IMR-90 (cell line): ENCODE measurements at regions not wholly inside any gene's neighbourhood (a gene's known extent, or its start where the extent isn't known, plus 50 kb on each side); places are given as distances from the start of the nearest gene placed in this dataset.

Experiments
- ATAC-seq: fragments of 200-7000 bp; cut with Tn5 transposase; 2 replicates; pipeline ENCODE4 v1.9.1; 2020; ENCODE audit warnings: low read depth, mild to moderate bottlenecking, moderate library complexity
- BruUV-seq: library from RNA; stranded (reverse); fragments of 400-500 nt; replicated peaks from 2 replicates; lab custom pipeline; 2021; lab: Mats Ljungman, UMichigan
- CTCF ChIA-PET: fragments of 300-600 bp; formaldehyde crosslinking; extraction: SDS; loops from one replicate; lab custom pipeline; 2021; ENCODE audit warnings: antibody characterized with exemption; lab: Yijun Ruan, JAX
- POLR2A ChIA-PET: fragments of 300-600 bp; sonication (Branson Sonifier 250); formaldehyde crosslinking; loops from one replicate; lab custom pipeline; 2022; ENCODE audit warnings: antibody characterized with exemption; ENCODE audit not compliant: unreplicated experiment; lab: Charles Lee
- DNase-seq: peaks from one replicate; pipeline ENCODE4 v3.0.0; 2013
- H2AFZ ChIP-seq: replicated peaks from 2 replicates; pipeline ENCODE3; 2013; ENCODE audit warnings: low read length, mild to moderate bottlenecking; ENCODE audit not compliant: poor library complexity
- H2AK5ac ChIP-seq: 2 replicates; pipeline ENCODE4 v1.6.1; 2013; ENCODE audit warnings: low read depth, low read length, inconsistent platforms
- H2AK9ac ChIP-seq: replicated peaks from 2 replicates; pipeline ENCODE3; 2013; ENCODE audit warnings: mild to moderate bottlenecking, low read depth, low read length, moderate library complexity; ENCODE audit not compliant: poor library complexity
- H2BK120ac ChIP-seq: 2 replicates; pipeline ENCODE4 v1.6.1; 2013; ENCODE audit warnings: low read depth, low read length, inconsistent platforms
- H2BK15ac ChIP-seq: 3 replicates; pipeline ENCODE4 v1.6.1; 2013; ENCODE audit warnings: low read depth, low read length, inconsistent platforms
- H2BK20ac ChIP-seq: 2 replicates; pipeline ENCODE4 v1.6.1; 2013; ENCODE audit warnings: low read depth, mild to moderate bottlenecking, inconsistent platforms, low read length, moderate library complexity
- H2BK5ac ChIP-seq: 2 replicates; pipeline ENCODE4 v1.6.1; 2013; ENCODE audit warnings: mild to moderate bottlenecking, low read depth, low read length, inconsistent platforms; ENCODE audit not compliant: poor library complexity, severe bottlenecking
- H3K14ac ChIP-seq: replicated peaks from 2 replicates; pipeline ENCODE4 v1.6.1; 2013; ENCODE audit warnings: low read depth, low read length, inconsistent platforms
- H3K18ac ChIP-seq: 2 replicates; pipeline ENCODE4 v1.6.1; 2013; ENCODE audit warnings: low read depth, low read length, control low read depth
- H3K23ac ChIP-seq: 2 replicates; pipeline ENCODE4 v1.6.1; 2013; ENCODE audit warnings: low read depth, low read length, inconsistent platforms
- H3K27ac ChIP-seq: 2 replicates; pipeline ENCODE4 v1.5.1; 2013; ENCODE audit warnings: mild to moderate bottlenecking, control low read depth, low read length; ENCODE audit not compliant: insufficient read depth
- H3K27me3 ChIP-seq: 2 replicates; pipeline ENCODE4 v1.6.1; 2013; ENCODE audit warnings: low read length; ENCODE audit not compliant: control insufficient read depth, insufficient read depth
- H3K36me3 ChIP-seq: 2 replicates; pipeline ENCODE4 v1.6.1; 2013; ENCODE audit warnings: low read length, mixed read lengths; ENCODE audit not compliant: control insufficient read depth, insufficient read depth
- H3K4ac ChIP-seq: 2 replicates; pipeline ENCODE4 v1.6.1; 2013; ENCODE audit warnings: low read depth, low read length, inconsistent platforms
- H3K4me1 ChIP-seq: 2 replicates; pipeline ENCODE4 v1.6.1; 2013; ENCODE audit warnings: low read length, mixed read lengths; ENCODE audit not compliant: control insufficient read depth, insufficient read depth
- H3K4me2 ChIP-seq: 2 replicates; pipeline ENCODE4 v1.6.1; 2013; ENCODE audit warnings: low read depth, mild to moderate bottlenecking, control low read depth, low read length, moderate library complexity
- H3K4me3 ChIP-seq: 2 replicates; pipeline ENCODE4 v1.5.1; 2013; ENCODE audit warnings: low read depth, mild to moderate bottlenecking, control low read depth, low read length, moderate library complexity; ENCODE audit not compliant: insufficient read depth
- H3K56ac ChIP-seq: 2 replicates; pipeline ENCODE4 v1.6.1; 2013; ENCODE audit warnings: low read length, inconsistent platforms; ENCODE audit not compliant: insufficient read depth; ENCODE audit errors: extremely low read depth
- H3K79me1 ChIP-seq, 2 experiments: 2 replicates each; pipeline ENCODE4 v1.6.1; 2013; ENCODE audit warnings: low read length in 2 of 2, inconsistent platforms in 1 of 2, low read depth in 1 of 2
- H3K9ac ChIP-seq: 2 replicates; pipeline ENCODE4 v1.6.1; 2013; ENCODE audit warnings: low read depth, low read length, control low read depth
- H3K9me1 ChIP-seq: 2 replicates; pipeline ENCODE4 v1.6.1; 2013; ENCODE audit warnings: low read length, inconsistent platforms; ENCODE audit not compliant: insufficient read depth
- H3K9me3 ChIP-seq: 2 replicates; pipeline ENCODE4 v1.6.1; 2013; ENCODE audit warnings: low read length; ENCODE audit not compliant: control insufficient read depth, insufficient read depth
- H4K20me1 ChIP-seq: 2 replicates; pipeline ENCODE4 v1.6.1; 2013; ENCODE audit warnings: low read length, inconsistent platforms; ENCODE audit not compliant: insufficient read depth
- H4K5ac ChIP-seq: 2 replicates; pipeline ENCODE4 v1.6.1; 2013; ENCODE audit warnings: mild to moderate bottlenecking, low read depth, low read length, control low read depth
- H4K8ac ChIP-seq, 2 experiments: 2 replicates each; pipeline ENCODE4 v1.6.1; 2013; ENCODE audit warnings: low read depth in 2 of 2, low read length in 2 of 2, control low read depth in 1 of 2, inconsistent platforms in 1 of 2
- H4K91ac ChIP-seq: 2 replicates; pipeline ENCODE4 v1.6.1; 2013; ENCODE audit warnings: low read depth, low read length, inconsistent platforms; ENCODE audit not compliant: insufficient read depth
- BHLHE40 ChIP-seq: fragments of 150-350 bp; IDR thresholded peaks from 2 replicates; pipeline ENCODE4 v1.6.1; 2016; ENCODE audit warnings: mild to moderate bottlenecking, low read depth, low read length
- CEBPB ChIP-seq: IDR thresholded peaks from 2 replicates; pipeline ENCODE4 v1.6.1; 2012; ENCODE audit warnings: low read depth, low read length, improper control_type of control experiment
- CHD1 ChIP-seq: IDR thresholded peaks from 2 replicates; pipeline ENCODE4 v1.6.1; 2012; ENCODE audit warnings: low read depth, low read length, improper control_type of control experiment
- CTCF ChIP-seq: conservative IDR thresholded peaks from 2 replicates; pipeline ENCODE4 v1.5.1; 2012; ENCODE audit warnings: mild to moderate bottlenecking, low read depth, low read length, improper control_type of control experiment
- FOS ChIP-seq: fragments of 150-350 bp; IDR thresholded peaks from 2 replicates; pipeline ENCODE4 v1.6.1; 2016; ENCODE audit warnings: low read depth, low read length
- MAFK ChIP-seq: IDR thresholded peaks from 2 replicates; pipeline ENCODE4 v1.6.1; 2012; ENCODE audit warnings: low read depth, low read length, improper control_type of control experiment
- MXI1 ChIP-seq: IDR thresholded peaks from 2 replicates; pipeline ENCODE4 v1.6.1; 2012; ENCODE audit warnings: low read depth, mild to moderate bottlenecking, low read length, moderate library complexity, borderline replicate concordance
- NFE2L2 ChIP-seq: fragments of 150-350 bp; IDR thresholded peaks from 2 replicates; pipeline ENCODE4 v1.6.1; 2016; ENCODE audit warnings: low read depth, mild to moderate bottlenecking, low read length
- POLR2A ChIP-seq: IDR thresholded peaks from 2 replicates; pipeline ENCODE4 v1.6.1; 2012; ENCODE audit warnings: mild to moderate bottlenecking, low read depth, low read length
- RAD21 ChIP-seq: IDR thresholded peaks from 2 replicates; pipeline ENCODE4 v1.6.1; 2012; ENCODE audit warnings: low read length, improper control_type of control experiment
- RCOR1 ChIP-seq: IDR thresholded peaks from 2 replicates; pipeline ENCODE4 v1.6.1; 2012; ENCODE audit warnings: mild to moderate bottlenecking, low read length, improper control_type of control experiment; ENCODE audit not compliant: insufficient replicate concordance
- RFX5 ChIP-seq: IDR thresholded peaks from 2 replicates; pipeline ENCODE4 v1.8.0; 2012; ENCODE audit warnings: low read depth, mild to moderate bottlenecking, low read length, moderate library complexity
- SMC3 ChIP-seq: fragments of 150-350 bp; IDR thresholded peaks from 2 replicates; pipeline ENCODE4 v1.6.1; 2016; ENCODE audit warnings: low read depth, mild to moderate bottlenecking, antibody characterized with exemption, low read length, moderate library complexity
- WGBS, 2 experiments: methylation state at CpG; one replicate each; pipeline versions ENCODE4 v1.1.5 to v1.1.7; 2013; ENCODE audit warnings: missing lambda C conversion rate in 2 of 2; ENCODE audit not compliant: insufficient read length in 1 of 2; ENCODE audit errors: extremely low coverage in 2 of 2; 5-methylcytosine and 5-hydroxymethylcytosine counted together
- dilution Hi-C: fragments of 300-500 bp; cut with HindIII; formaldehyde crosslinking; loops from one replicate; pipeline ENCODE4 v1.14.3; 2018; ENCODE audit warnings: low sequenced_read_pairs; ENCODE audit not compliant: unreplicated experiment
- in situ Hi-C: fragments of 300-500 bp; cut with MboI; formaldehyde crosslinking; loops from 3 replicates; pipeline ENCODE4 v1.14.3; 2019; ENCODE audit warnings: low sequenced_read_pairs, inconsistent platforms, mixed read lengths
- intact Hi-C: fragments of 100-400 bp; cut with micrococcal nuclease; formaldehyde crosslinking; loops from 2 replicates; pipeline ENCODE4 v1.10.0; 2022
- TF ChIP-seq, protein P1 (sequence below): fragments of 150-350 bp; IDR thresholded peaks from 2 replicates; pipeline ENCODE4 v1.6.1; 2017; ENCODE audit warnings: mild to moderate bottlenecking, antibody characterized with exemption, low read length, low read depth

DNA sequence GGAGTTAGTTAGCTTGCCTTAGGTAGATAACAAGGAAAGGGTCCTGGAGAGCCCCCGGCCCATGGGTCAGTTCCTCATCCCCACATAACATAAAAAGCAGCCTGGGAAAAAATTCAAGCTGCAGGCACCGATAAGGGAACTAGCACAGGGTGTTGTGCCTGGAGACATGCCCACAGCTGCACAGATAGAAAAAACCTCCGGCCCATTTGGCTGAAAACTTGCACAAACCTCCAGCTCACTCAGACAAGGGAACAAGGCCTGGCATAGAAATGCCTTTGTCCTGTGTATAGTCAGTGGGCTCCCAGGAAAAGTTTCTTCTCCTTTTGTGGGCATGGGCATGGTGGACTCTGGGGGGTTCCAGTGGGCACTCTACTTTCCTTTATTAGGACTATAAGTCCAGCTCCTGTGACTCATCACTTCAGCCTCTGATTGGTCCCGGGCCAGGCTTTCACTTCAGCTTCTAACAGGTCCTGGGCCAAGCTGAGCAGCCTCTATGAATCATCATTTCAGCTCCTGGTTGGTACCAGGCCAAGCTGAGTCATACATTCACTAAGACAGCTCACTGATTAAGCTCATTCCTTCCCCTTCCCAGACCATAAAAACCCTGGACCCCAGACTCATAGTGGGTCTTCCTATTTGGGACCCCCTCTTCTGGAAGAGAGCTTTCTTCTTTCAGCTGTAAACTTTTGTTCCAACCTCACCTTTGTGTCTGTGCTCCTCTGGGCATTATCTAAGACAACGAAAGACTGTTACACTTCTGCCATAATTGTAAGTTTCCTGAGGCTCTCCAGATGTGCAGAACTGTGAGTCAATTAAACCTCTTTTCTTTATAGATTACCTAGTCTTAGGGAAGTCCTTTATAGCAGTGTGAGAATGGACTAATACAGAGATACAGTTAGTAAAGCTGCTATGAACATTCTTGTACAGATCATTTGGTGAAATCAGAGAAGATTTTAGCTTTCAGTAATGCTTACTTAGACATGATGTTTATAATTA lies 348.0 kb upstream of the DPPA4 start:
- CTCF ChIA-PET, result interaction anchor here (1.5 kb wide), 1 partner anchor 11 kb away, joined by 3 read pairs; no protein-coding TSS in a partner anchor

More for the DNA sequence above, 348.0 kb upstream of the DPPA4 start:
- in situ Hi-C loops (no loop called here), intact Hi-C loops (no loop called here), dilution Hi-C loops (no loop called here)
- H3K36me3 ChIP-seq, result no peaks in the 10 kb centered on the region
- H2AK5ac ChIP-seq, result peak overlapping the region; percentile 94
- H3K9ac ChIP-seq, result no peak overlapping the region
- POLR2A ChIA-PET, result interaction anchor here (0.5 kb wide), 1 partner anchor 9 kb away, joined by 4 read pairs; no protein-coding TSS in a partner anchor
- H3K4ac ChIP-seq, result peak overlapping the region; percentile 64
- peak overlapping the region; percentile 44 to 67; a peak in 3 of 4 replicates for H4K8ac ChIP-seq
- H2BK20ac ChIP-seq, result peak overlapping the region; percentile 85
- ATAC-seq (peak; percentile 96), DNase-seq (peak; percentile 99)
- peaks cover 3% of the 10 kb centered on the region for H3K9me1 ChIP-seq
- no peak overlapping the region for H3K4me3 ChIP-seq
- peak overlapping the region; percentile 75 for H2BK5ac ChIP-seq
- H3K14ac ChIP-seq, result 0 out of 2 replicates have a peak overlapping the region, but pooled peaks have one; percentile 21
- H2AFZ ChIP-seq, result peak overlapping the region; percentile 60
- H3K27me3 ChIP-seq, result no peaks in the 10 kb centered on the region
- peak overlapping the region; percentile 80 for H3K18ac ChIP-seq
- no TSS peak for BruUV-seq
- peak overlapping the region; percentile 87; the same call in 2 of the 3 replicates for H2BK15ac ChIP-seq
- no peak overlapping the region for H3K23ac ChIP-seq
- peaks cover 5% of the 10 kb centered on the region; the same call in 1 of the 2 replicates for H3K4me1 ChIP-seq
- no peak overlapping the region for H4K5ac ChIP-seq
- H2BK120ac ChIP-seq, result peak overlapping the region; percentile 84
- H4K91ac ChIP-seq, result peak overlapping the region; percentile 49
- no peaks in the 10 kb centered on the region for H3K79me1 ChIP-seq
- H4K20me1 ChIP-seq, result no peaks in the 10 kb centered on the region
- TF ChIP-seq NFE2L2 (peak; percentile 46; the same call in 1 of the 2 replicates), RFX5 (no peak), CHD1 (no peak), MXI1 (no peak), MAFK (no peak), CEBPB (no peak), RAD21 (no peak), POLR2A (no peak), CTCF (no peak), RCOR1 (peak; percentile 56), FOS (peak; percentile 98), SMC3 (no peak), BHLHE40 (peak; percentile 65; the same call in 1 of the 2 replicates)
- TF ChIP-seq, protein P1, sequence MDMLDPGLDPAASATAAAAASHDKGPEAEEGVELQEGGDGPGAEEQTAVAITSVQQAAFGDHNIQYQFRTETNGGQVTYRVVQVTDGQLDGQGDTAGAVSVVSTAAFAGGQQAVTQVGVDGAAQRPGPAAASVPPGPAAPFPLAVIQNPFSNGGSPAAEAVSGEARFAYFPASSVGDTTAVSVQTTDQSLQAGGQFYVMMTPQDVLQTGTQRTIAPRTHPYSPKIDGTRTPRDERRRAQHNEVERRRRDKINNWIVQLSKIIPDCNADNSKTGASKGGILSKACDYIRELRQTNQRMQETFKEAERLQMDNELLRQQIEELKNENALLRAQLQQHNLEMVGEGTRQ, result no peak
- H3K9me3 ChIP-seq, result no peaks in the 10 kb centered on the region
- peak overlapping the region; percentile 64 for H3K27ac ChIP-seq
- peak overlapping the region; percentile 52; the same call in 1 of the 2 replicates for H3K56ac ChIP-seq
- peak overlapping the region; percentile 47 for H2AK9ac ChIP-seq
- peak overlapping the region; percentile 66 for H3K4me2 ChIP-seq
- 0% methylated on average over 1 of the region's 5 CpGs; no CpG with 5 or more reads in 1 of the 2 experiments for WGBS, 2 experiments
